Uterus (tissue), 3 donors: ENCODE measurements at regions not wholly inside any gene's neighbourhood (a gene's known extent, or its start where the extent isn't known, plus 50 kb on each side); places are given as distances from the start of the nearest gene placed in this dataset.
"Not testable (repeated sequence)": the region's sequence is repeated elsewhere in the genome, so short reads cannot be mapped to it uniquely, and the experiment has no call there.

Source experiments
- DNase-seq, 2 donors: peaks; one replicate each; pipeline ENCODE4 v3.0.0-alpha.2; 2019 to 2020
- H3K27ac ChIP-seq, 2 donors: fragments of 200-600 bp; sonication (generic); 1 replicate in 1 of 2; 2 replicates in 1 of 2; pipeline ENCODE4 v1.5.1; 2016 to 2018
- H3K27me3 ChIP-seq, 2 donors: fragments of 200-600 bp; sonication (generic); one replicate each; pipeline ENCODE4 v1.5.1; 2018 to 2019; ENCODE audit warnings: control low read depth in 1 of 2
- H3K36me3 ChIP-seq, 2 donors: fragments of 200-600 bp; sonication (generic); one replicate each; pipeline ENCODE4 v1.5.1; 2019; ENCODE audit warnings: control low read depth in 1 of 2
- H3K4me1 ChIP-seq, 2 donors: fragments of 200-600 bp; sonication (generic); one replicate each; pipeline ENCODE4 v1.5.1; 2018 to 2019; ENCODE audit warnings: control low read depth in 1 of 2
- H3K4me3 ChIP-seq, 2 donors: fragments of 200-600 bp; sonication (generic); 1 replicate in 1 of 2; 2 replicates in 1 of 2; pipeline ENCODE4 v1.5.1; 2018 to 2019; ENCODE audit warnings: mild to moderate bottlenecking in 1 of 2
- H3K9me3 ChIP-seq, 2 donors: fragments of 200-600 bp; sonication (generic); one replicate each; pipeline ENCODE4 v1.5.1; 2019; ENCODE audit warnings: control low read depth in 1 of 2
- CTCF ChIP-seq, 4 experiments: fragments of 200-600 bp in 2 of 4; fragments of 450-650 bp in 2 of 4; sonication (generic) in 2 of 4; IDR thresholded peaks; one replicate each; pipeline ENCODE4 v1.5.1; 2016 to 2019; ENCODE audit warnings: antibody characterized with exemption in 4 of 4, mild to moderate bottlenecking in 2 of 4, moderate library complexity in 1 of 4
- POLR2A ChIP-seq, 2 donors: fragments of 450-650 bp; IDR thresholded peaks; one replicate each; pipeline ENCODE4 v1.6.1; 2016; ENCODE audit warnings: antibody characterized with exemption in 2 of 2, mild to moderate bottlenecking in 1 of 2, moderate library complexity in 1 of 2
- intact Hi-C: fragments of 100-400 bp; cut with DNase I; formaldehyde crosslinking; loops from one replicate; pipeline ENCODE4 v1.15.1; 2023; ENCODE audit warnings: low total_unique reads
- donor health status: DM: yes; HTN: yes; CAD: no.

GRCh38 chr13:85137516-85137915 lies 661.7 kb downstream of the SLITRK6 start:
- no peak overlapping the region for H3K27ac ChIP-seq
- H3K4me1 ChIP-seq, result no peaks in the 10 kb centered on the region
- intact Hi-C loops, result no loop called here
- no peaks in the 10 kb centered on the region for H3K27me3 ChIP-seq
- no peaks in the 10 kb centered on the region for H3K36me3 ChIP-seq
- no peak for DNase-seq
- TF ChIP-seq CTCF (IDR thresholded peaks at IDR 0.05), result no peak
- TF ChIP-seq POLR2A (IDR thresholded peaks at IDR 0.05), result no peak
- no peaks in the 10 kb centered on the region for H3K9me3 ChIP-seq
- H3K4me3 ChIP-seq, result no peak overlapping the region

GRCh38 chr13:85132986-85133385 lies 666.2 kb downstream of the SLITRK6 start:
- Histone ChIP-seq H3K36me3 (no peaks in the 10 kb centered on the region), H3K27me3 (no peaks in the 10 kb centered on the region), H3K4me3 (no peak overlapping the region), H3K4me1 (no peaks in the 10 kb centered on the region), H3K9me3 (no peaks in the 10 kb centered on the region), H3K27ac (no peak overlapping the region)
- intact Hi-C loops, result no loop called here
- no peak for DNase-seq
- TF ChIP-seq CTCF (IDR thresholded peaks at IDR 0.05), result no peak
- no peak for TF ChIP-seq POLR2A (IDR thresholded peaks at IDR 0.05)

GRCh38 chr13:85123501-85123900 lies 675.7 kb downstream of the SLITRK6 start:
- H3K27me3 ChIP-seq, H3K36me3 ChIP-seq, H3K9me3 ChIP-seq, H3K27ac ChIP-seq, H3K4me3 ChIP-seq, intact Hi-C loops, DNase-seq, H3K4me1 ChIP-seq: not testable (repeated sequence)

- DNase-seq, result no peak
These were observed 690.9 kb downstream of the SLITRK6 start for GRCh38 chr13:85108356-85108755.

GRCh38 chr13:85099245-85099644 lies 700.0 kb downstream of the SLITRK6 start:
- H3K4me1 ChIP-seq, result no peaks in the 10 kb centered on the region
- no peak overlapping the region for H3K27ac ChIP-seq
- no peaks in the 10 kb centered on the region for H3K9me3 ChIP-seq
- intact Hi-C loops, result no loop called here
- DNase-seq, result no peak
- TF ChIP-seq CTCF (IDR thresholded peaks at IDR 0.05) (no peak), POLR2A (IDR thresholded peaks at IDR 0.05) (no peak)
- no peaks in the 10 kb centered on the region for H3K27me3 ChIP-seq
- no peak overlapping the region for H3K4me3 ChIP-seq
- no peaks in the 10 kb centered on the region for H3K36me3 ChIP-seq

More at GRCh38 chr13:85108356-85108755, 690.9 kb downstream of the SLITRK6 start:
- no peaks in the 10 kb centered on the region for H3K9me3 ChIP-seq
- TF ChIP-seq POLR2A (IDR thresholded peaks at IDR 0.05) (no peak), CTCF (IDR thresholded peaks at IDR 0.05) (no peak)
- no peak overlapping the region for H3K4me3 ChIP-seq
- no peaks in the 10 kb centered on the region for H3K4me1 ChIP-seq
- no peak overlapping the region for H3K27ac ChIP-seq
- H3K36me3 ChIP-seq, result no peaks in the 10 kb centered on the region
- no peaks in the 10 kb centered on the region for H3K27me3 ChIP-seq
- intact Hi-C loops, result no loop called here
